Progenitor cell of endocrine pancreas (in vitro differentiated cells): ENCODE measurements at regions not wholly inside any gene's neighbourhood (a gene's known extent, or its start where the extent isn't known, plus 50 kb on each side); places are given as distances from the start of the nearest gene placed in this dataset.

Experiments
- DNase-seq: peaks from one replicate; pipeline ENCODE4 v3.0.0; 2021; ENCODE audit warnings: low spot score; ENCODE audit not compliant: unreplicated experiment
- H3K27ac Mint-ChIP-seq: 2 replicates; pipeline ENCODE4 v1.8.0; 2021; ENCODE audit warnings: mild to moderate bottlenecking, moderate library complexity, mixed read lengths
- H3K27me3 Mint-ChIP-seq: 2 replicates; pipeline ENCODE4 v1.8.0; 2021; ENCODE audit warnings: mixed read lengths
- H3K36me3 Mint-ChIP-seq: 2 replicates; pipeline ENCODE4 v1.8.0; 2022; ENCODE audit warnings: mixed read lengths; ENCODE audit not compliant: insufficient read depth
- H3K4me1 Mint-ChIP-seq: 2 replicates; pipeline ENCODE4 v1.8.0; 2021; ENCODE audit warnings: low read depth, mixed read lengths
- H3K4me3 Mint-ChIP-seq: 2 replicates; pipeline ENCODE4 v1.8.0; 2021; ENCODE audit warnings: low read depth, mild to moderate bottlenecking, moderate library complexity, mixed read lengths
- H3K9me3 Mint-ChIP-seq: 2 replicates; pipeline ENCODE4 v1.8.0; 2021; ENCODE audit warnings: low read depth, mixed read lengths
- TF ChIP-seq, protein P1 (sequence below): fragments of 200-600 bp; sonication (generic); IDR thresholded peaks from one replicate; pipeline ENCODE4 v1.5.0; 2021; ENCODE audit warnings: antibody characterized with exemption, mild to moderate bottlenecking; ENCODE audit not compliant: unreplicated experiment

DNA sequence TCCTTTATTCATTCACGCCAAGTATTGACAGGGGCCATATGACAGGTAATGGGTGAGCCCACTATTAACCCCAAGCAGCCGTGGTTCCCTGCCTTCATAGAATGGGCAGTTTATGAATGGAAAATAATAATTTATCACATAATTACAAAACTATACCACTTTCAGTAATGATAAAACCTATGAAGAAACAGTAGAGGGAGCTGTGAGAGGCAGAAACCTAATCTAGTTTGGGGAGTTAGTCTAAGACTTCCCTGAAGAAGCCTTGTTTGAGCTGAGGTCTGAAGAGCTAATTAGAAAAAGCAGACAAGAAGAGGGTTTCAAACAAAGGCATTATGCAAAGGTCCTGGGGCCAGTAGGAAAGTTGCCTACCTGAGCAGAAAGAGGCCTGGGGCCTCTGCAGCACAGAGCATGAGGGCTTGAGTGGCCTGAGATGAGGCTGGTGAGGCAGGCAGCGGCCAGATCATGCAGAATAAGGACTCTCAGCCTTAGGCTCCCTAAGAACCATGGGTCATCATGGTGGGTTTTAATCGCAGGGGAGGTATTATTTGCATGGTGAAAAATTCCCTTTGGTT, 142.8 kb downstream of the ATG4C start:
- Mint-ChIP-seq H3K9me3 (peaks cover 9% of the 10 kb centered on the region), H3K27ac (no peak overlapping the region), H3K27me3 (peaks cover 6% of the 10 kb centered on the region), H3K4me1 (no peaks in the 10 kb centered on the region), H3K4me3 (no peak overlapping the region), H3K36me3 (no peaks in the 10 kb centered on the region)
- TF ChIP-seq, protein P1, sequence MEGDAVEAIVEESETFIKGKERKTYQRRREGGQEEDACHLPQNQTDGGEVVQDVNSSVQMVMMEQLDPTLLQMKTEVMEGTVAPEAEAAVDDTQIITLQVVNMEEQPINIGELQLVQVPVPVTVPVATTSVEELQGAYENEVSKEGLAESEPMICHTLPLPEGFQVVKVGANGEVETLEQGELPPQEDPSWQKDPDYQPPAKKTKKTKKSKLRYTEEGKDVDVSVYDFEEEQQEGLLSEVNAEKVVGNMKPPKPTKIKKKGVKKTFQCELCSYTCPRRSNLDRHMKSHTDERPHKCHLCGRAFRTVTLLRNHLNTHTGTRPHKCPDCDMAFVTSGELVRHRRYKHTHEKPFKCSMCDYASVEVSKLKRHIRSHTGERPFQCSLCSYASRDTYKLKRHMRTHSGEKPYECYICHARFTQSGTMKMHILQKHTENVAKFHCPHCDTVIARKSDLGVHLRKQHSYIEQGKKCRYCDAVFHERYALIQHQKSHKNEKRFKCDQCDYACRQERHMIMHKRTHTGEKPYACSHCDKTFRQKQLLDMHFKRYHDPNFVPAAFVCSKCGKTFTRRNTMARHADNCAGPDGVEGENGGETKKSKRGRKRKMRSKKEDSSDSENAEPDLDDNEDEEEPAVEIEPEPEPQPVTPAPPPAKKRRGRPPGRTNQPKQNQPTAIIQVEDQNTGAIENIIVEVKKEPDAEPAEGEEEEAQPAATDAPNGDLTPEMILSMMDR: no peak
- no peak for DNase-seq

DNA sequence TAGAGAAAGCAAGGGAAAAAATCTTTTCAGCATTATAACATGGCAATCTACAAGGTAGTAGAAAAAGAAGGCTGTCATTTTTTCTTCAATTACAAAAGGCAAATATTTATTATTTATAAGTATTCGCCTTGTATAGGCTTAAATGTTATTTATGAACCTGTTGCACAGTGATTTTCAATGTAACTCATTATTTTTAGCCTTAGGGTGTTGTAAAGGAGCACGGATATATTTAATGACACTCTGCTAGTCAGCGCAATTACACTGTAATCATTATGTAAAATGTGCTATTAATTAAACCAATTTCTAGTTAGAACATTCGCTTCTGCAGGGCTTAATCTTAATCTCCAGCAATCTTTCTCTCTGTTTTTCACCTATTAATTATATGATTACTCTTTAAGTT, 145.0 kb downstream of the ATG4C start:
- H3K9me3 Mint-ChIP-seq: peaks cover 3% of the 10 kb centered on the region
- no peak overlapping the region for H3K4me3 Mint-ChIP-seq
- peaks cover 11% of the 10 kb centered on the region for H3K27me3 Mint-ChIP-seq

DNA sequence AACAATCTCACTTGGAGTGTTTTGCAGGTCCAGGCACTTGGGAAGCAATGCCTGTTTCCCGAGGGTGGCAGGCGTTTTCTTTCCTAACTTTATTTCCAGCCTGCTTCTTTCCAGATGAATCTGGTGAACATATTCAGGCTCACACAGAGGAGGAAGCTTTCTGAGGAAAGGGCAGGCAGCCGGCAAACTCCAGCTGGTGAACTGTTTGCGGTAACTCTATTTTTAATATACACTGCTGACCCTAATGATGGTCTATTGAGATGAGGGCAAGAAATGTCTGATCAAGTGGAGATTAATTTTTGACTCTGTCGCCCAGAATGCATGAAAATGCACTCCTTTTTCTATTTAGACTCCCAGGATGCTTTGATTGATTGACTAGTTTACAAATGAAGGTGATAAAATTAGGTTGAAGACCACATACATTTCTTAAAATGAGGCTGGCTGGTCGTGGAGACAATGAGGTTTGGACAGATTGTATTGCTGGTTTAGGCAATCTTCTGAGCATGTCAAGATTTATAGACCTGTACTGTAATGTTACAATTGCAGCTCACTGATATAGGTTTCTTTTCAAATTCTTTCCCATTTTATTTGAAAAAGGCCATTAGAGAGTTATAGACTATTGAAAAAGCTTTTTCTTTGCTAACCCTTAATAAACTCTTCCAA, 153.8 kb downstream of the ATG4C start:
- Mint-ChIP-seq H3K4me1 (no peaks in the 10 kb centered on the region), H3K27ac (no peak overlapping the region), H3K36me3 (no peaks in the 10 kb centered on the region), H3K27me3 (peaks cover 16% of the 10 kb centered on the region), H3K9me3 (no peaks in the 10 kb centered on the region), H3K4me3 (no peak overlapping the region)
- TF ChIP-seq, protein P1: no peak
- DNase-seq: no peak

More for the DNA sequence above, 145.0 kb downstream of the ATG4C start:
- Mint-ChIP-seq H3K36me3 (no peaks in the 10 kb centered on the region), H3K4me1 (no peaks in the 10 kb centered on the region), H3K27ac (no peak overlapping the region)
- TF ChIP-seq, protein P1: no peak
- DNase-seq: no peak

DNA sequence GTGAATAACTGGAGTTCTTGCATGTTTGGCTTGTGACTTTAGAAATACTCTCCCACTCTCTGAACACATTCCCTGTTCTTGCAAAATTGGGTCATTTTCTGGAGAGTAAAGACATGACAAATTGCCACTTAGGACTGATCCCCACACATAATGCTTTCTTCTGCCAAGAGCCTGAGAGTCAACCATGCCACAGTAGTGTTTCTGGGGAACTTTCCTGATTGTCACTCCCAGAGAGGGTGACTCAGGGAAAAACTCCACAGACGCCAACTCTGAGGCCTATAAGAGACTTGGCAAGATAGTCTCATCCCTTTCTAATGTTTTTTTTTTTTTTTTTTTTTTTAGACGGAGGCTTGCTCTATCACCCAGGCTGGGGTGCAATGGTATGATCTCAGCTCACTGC, 157.8 kb downstream of the ATG4C start:
- H3K27me3 Mint-ChIP-seq: peaks cover 17% of the 10 kb centered on the region
- H3K4me1 Mint-ChIP-seq: no peaks in the 10 kb centered on the region
- TF ChIP-seq, protein P1: no peak
- H3K9me3 Mint-ChIP-seq: no peaks in the 10 kb centered on the region
- no peak overlapping the region for H3K27ac Mint-ChIP-seq
- H3K36me3 Mint-ChIP-seq: no peaks in the 10 kb centered on the region
- DNase-seq: no peak
- no peak overlapping the region for H3K4me3 Mint-ChIP-seq

DNA sequence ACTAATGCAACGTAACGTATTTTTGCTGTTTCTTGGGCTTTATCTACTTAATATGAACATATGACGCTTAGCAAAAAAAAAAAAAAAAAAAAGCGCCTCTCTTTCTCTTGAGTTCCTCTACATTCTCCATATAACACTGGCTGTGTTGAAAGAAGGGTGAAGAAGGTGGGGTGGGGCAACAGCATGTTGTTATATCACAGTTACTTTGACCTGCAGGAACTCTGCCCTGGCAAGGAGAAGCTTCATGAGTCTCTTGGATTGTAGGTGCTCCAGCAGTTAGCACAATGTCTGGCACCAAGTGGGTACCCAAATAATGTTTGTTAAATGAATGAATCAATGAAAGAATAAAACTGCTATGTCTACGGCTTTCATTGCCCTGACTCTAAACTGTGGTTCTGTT, 162.6 kb downstream of the ATG4C start:
- Mint-ChIP-seq H3K27ac (no peak overlapping the region), H3K4me3 (no peak overlapping the region), H3K27me3 (peaks cover 11% of the 10 kb centered on the region), H3K4me1 (peaks cover 2% of the 10 kb centered on the region), H3K9me3 (no peaks in the 10 kb centered on the region), H3K36me3 (no peaks in the 10 kb centered on the region)
- TF ChIP-seq, protein P1: no peak
- no peak for DNase-seq
